MM.1S (cell line): ENCODE measurements at regions not wholly inside any gene's neighbourhood (a gene's known extent, or its start where the extent isn't known, plus 50 kb on each side); places are given as distances from the start of the nearest gene placed in this dataset.

Source experiments
- DNase-seq: peaks from one replicate; pipeline ENCODE4 v3.0.0-alpha.2; 2015
- H2AFZ ChIP-seq: fragments of 300-600 bp; sonication (generic); 2 replicates; pipeline ENCODE4 v1.6.0; 2016; ENCODE audit warnings: antibody characterized with exemption, low read length
- H3F3A ChIP-seq: fragments of 300-600 bp; sonication (generic); 2 replicates; pipeline ENCODE4 v1.6.1; 2016; ENCODE audit warnings: mild to moderate bottlenecking, antibody characterized with exemption, low read length, moderate library complexity, mixed read lengths; ENCODE audit not compliant: insufficient read depth
- H3K27ac ChIP-seq: fragments of 300-600 bp; sonication (generic); 2 replicates; pipeline ENCODE4 v1.5.1; 2016; ENCODE audit warnings: mild to moderate bottlenecking, low read length
- H3K27me3 ChIP-seq: fragments of 300-600 bp; sonication (generic); replicated peaks from 2 replicates; pipeline ENCODE4 v1.6.0; 2016; ENCODE audit warnings: low read length; ENCODE audit not compliant: insufficient read depth
- H3K36me3 ChIP-seq: fragments of 300-600 bp; sonication (generic); replicated peaks from 2 replicates; pipeline ENCODE4 v1.6.1; 2016; ENCODE audit warnings: mild to moderate bottlenecking, low read length, mixed read lengths; ENCODE audit not compliant: insufficient read depth
- H3K4me1 ChIP-seq: fragments of 300-600 bp; sonication (generic); 2 replicates; pipeline ENCODE4 v1.6.1; 2016; ENCODE audit warnings: low read length, mixed read lengths
- H3K4me2 ChIP-seq: fragments of 300-600 bp; sonication (generic); 2 replicates; pipeline ENCODE4 v1.6.0; 2016; ENCODE audit warnings: low read depth, low read length
- H3K4me3 ChIP-seq: fragments of 300-600 bp; sonication (generic); 2 replicates; pipeline ENCODE4 v1.5.1; 2016; ENCODE audit warnings: low read length, mixed read lengths
- H3K79me2 ChIP-seq: fragments of 300-600 bp; sonication (generic); 2 replicates; pipeline ENCODE4 v1.6.1; 2016; ENCODE audit warnings: mixed run types, low read length, mixed read lengths
- H3K9ac ChIP-seq: fragments of 300-600 bp; sonication (generic); 2 replicates; pipeline ENCODE4 v1.6.1; 2016; ENCODE audit warnings: low read length, mixed read lengths
- H3K9me2 ChIP-seq: fragments of 300-600 bp; sonication (generic); replicated peaks from 2 replicates; pipeline ENCODE4 v1.6.1; 2016; ENCODE audit warnings: mild to moderate bottlenecking, low read length, mixed read lengths; ENCODE audit not compliant: insufficient read depth
- H3K9me3 ChIP-seq: fragments of 300-600 bp; sonication (generic); replicated peaks from 2 replicates; pipeline ENCODE4 v1.6.1; 2016; ENCODE audit warnings: mild to moderate bottlenecking, low read length, mixed read lengths; ENCODE audit not compliant: insufficient read depth
- H4K20me1 ChIP-seq: fragments of 300-600 bp; sonication (generic); 2 replicates; pipeline ENCODE4 v1.6.1; 2016; ENCODE audit warnings: mild to moderate bottlenecking, low read length, moderate library complexity, mixed read lengths; ENCODE audit not compliant: insufficient read depth
- EZH2 ChIP-seq: fragments of 300-600 bp; sonication (generic); optimal IDR thresholded peaks from 2 replicates; pipeline ENCODE3; 2017; ENCODE audit warnings: low read depth, mild to moderate bottlenecking, antibody characterized with exemption, low read length, mixed read lengths
- EZH2phosphoT487 ChIP-seq: fragments of 300-600 bp; sonication (generic); IDR thresholded peaks from 2 replicates; pipeline ENCODE4 v1.6.1; 2018; ENCODE audit warnings: antibody characterized with exemption, low read length
- TF ChIP-seq, protein P1 (sequence below): fragments of 300-600 bp; sonication (generic); IDR thresholded peaks from 2 replicates; pipeline ENCODE4 v1.5.1; 2016; ENCODE audit warnings: antibody characterized with exemption, low read length, mixed read lengths

DNA sequence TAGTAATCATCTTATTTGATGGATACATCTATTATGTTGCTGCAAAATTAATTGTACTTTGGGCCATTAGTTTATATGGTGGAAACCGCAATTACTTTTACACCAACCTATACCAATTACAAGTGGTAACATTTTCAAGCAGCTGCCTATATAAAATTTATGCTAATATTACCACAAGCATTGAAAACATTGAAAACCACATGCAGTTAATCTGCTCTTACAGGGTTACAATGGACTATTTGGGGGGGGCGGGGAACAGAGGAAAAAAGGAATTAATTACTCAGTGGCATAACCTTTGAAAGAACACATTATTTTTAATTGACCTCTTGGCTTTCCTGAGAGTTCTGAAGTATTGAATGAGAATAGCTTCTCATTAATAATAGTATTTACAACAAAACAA lies 1793.2 kb downstream of the NCAM2 start:
- no peak for TF ChIP-seq EZH2
- TF ChIP-seq, protein P1, sequence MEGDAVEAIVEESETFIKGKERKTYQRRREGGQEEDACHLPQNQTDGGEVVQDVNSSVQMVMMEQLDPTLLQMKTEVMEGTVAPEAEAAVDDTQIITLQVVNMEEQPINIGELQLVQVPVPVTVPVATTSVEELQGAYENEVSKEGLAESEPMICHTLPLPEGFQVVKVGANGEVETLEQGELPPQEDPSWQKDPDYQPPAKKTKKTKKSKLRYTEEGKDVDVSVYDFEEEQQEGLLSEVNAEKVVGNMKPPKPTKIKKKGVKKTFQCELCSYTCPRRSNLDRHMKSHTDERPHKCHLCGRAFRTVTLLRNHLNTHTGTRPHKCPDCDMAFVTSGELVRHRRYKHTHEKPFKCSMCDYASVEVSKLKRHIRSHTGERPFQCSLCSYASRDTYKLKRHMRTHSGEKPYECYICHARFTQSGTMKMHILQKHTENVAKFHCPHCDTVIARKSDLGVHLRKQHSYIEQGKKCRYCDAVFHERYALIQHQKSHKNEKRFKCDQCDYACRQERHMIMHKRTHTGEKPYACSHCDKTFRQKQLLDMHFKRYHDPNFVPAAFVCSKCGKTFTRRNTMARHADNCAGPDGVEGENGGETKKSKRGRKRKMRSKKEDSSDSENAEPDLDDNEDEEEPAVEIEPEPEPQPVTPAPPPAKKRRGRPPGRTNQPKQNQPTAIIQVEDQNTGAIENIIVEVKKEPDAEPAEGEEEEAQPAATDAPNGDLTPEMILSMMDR, result no peak
- H3K4me2 ChIP-seq, result no peak overlapping the region
- H3K27me3 ChIP-seq, result no peaks in the 10 kb centered on the region
- H3K27ac ChIP-seq, result no peak overlapping the region
- no peak overlapping the region for H2AFZ ChIP-seq
- no peaks in the 10 kb centered on the region for H3K79me2 ChIP-seq
- H3K9ac ChIP-seq, result no peak overlapping the region
- H3K4me1 ChIP-seq, result 0 out of 2 replicates have a peak, but pooled peaks cover 5% of the 10 kb centered on the region
- no peaks in the 10 kb centered on the region for H4K20me1 ChIP-seq
- no peaks in the 10 kb centered on the region for H3K9me2 ChIP-seq
- no peaks in the 10 kb centered on the region for H3F3A ChIP-seq
- no peaks in the 10 kb centered on the region for H3K36me3 ChIP-seq
- H3K9me3 ChIP-seq, result no peaks in the 10 kb centered on the region
- no peak for DNase-seq
- no peak overlapping the region for H3K4me3 ChIP-seq

DNA sequence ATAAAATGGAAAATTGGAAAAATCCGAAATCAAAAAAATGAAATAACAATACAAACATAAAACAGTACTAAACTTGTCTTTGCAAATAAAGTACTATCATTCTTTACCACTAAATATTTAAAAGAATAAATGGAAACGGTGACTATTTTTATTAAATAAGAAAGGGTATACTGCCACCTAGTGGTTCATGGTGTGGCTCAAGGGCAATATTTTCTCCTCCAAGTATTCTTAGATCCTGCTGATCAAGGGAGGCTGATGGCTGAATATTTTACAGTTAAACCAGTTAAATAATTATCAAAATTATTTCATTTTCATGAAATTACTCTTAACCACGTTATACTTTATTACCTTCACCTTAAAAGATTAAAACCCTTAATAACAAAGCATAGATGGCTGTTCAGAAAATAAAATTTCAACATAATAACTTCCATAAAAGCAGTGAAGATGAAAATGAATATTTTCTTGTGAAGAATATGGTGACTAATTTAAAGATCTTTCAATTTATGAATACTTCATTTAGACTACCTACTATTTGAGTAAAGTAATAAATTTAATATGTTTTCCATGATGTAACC lies 1793.9 kb downstream of the NCAM2 start:
- Histone ChIP-seq H3K36me3 (no peaks in the 10 kb centered on the region), H3K4me1 (0 out of 2 replicates have a peak, but pooled peaks cover 5% of the 10 kb centered on the region), H3K9ac (no peak overlapping the region), H2AFZ (no peak overlapping the region), H3F3A (no peaks in the 10 kb centered on the region), H3K4me2 (no peak overlapping the region), H3K9me3 (no peaks in the 10 kb centered on the region), H4K20me1 (no peaks in the 10 kb centered on the region), H3K4me3 (no peak overlapping the region), H3K9me2 (no peaks in the 10 kb centered on the region), H3K27me3 (no peaks in the 10 kb centered on the region), H3K79me2 (no peaks in the 10 kb centered on the region), H3K27ac (no peak overlapping the region)
- DNase-seq, result peak; percentile 49
- TF ChIP-seq EZH2phosphoT487 (no peak), EZH2 (no peak)
- TF ChIP-seq, protein P1, result peak; percentile 62

DNA sequence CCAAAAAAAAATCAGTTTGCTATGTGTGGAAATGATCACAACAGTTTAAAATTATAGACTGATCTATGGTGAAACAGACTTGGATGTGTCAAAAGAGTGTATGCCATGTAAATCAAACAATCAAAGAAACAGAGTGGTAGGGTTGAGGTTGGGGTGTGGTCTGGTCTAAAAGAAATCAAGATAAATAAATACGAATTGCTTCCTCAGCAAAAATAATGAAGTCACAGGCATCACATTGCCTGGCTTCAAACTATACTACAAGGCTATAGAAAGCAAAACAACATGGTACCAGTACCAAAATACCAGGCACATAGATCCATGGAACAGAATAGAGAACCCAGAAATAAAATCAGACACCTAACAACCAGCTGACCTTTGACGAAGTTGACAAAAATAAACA lies 1796.9 kb downstream of the NCAM2 start:
- Histone ChIP-seq H3K9ac (no peak overlapping the region), H3K9me3 (no peaks in the 10 kb centered on the region), H4K20me1 (no peaks in the 10 kb centered on the region), H3K79me2 (no peaks in the 10 kb centered on the region), H3K27ac (no peak overlapping the region), H3K4me2 (no peak overlapping the region), H3K4me3 (no peak overlapping the region), H2AFZ (no peak overlapping the region), H3K9me2 (no peaks in the 10 kb centered on the region), H3K4me1 (0 out of 2 replicates have a peak, but pooled peaks cover 5% of the 10 kb centered on the region), H3K36me3 (no peaks in the 10 kb centered on the region), H3F3A (no peaks in the 10 kb centered on the region), H3K27me3 (no peaks in the 10 kb centered on the region)
- no peak for TF ChIP-seq EZH2phosphoT487
- no peak for TF ChIP-seq EZH2
- TF ChIP-seq, protein P1, result no peak
- DNase-seq, result no peak
